ENCODE measurements at regions not wholly inside any gene's neighbourhood (a gene's known extent, or its start where the extent isn't known, plus 50 kb on each side); places are given as distances from the start of the nearest gene placed in this dataset.

- TF ChIP-seq YY1 (IDR thresholded peaks at IDR 0.05; ENCODE audit: low read depth, low read length) (no peak), CTCF (IDR thresholded peaks at IDR 0.05; ENCODE audit: control extremely low read depth in 1 of 3, insufficient read depth in 1 of 3, low read depth in 1 of 3, low read length in 3 of 3) (peak in 2 of 3 experiments; percentile 46 to 49; a peak in 2 of 4 replicates), SP1 (IDR thresholded peaks at IDR 0.05; ENCODE audit: low read depth, low read length) (no peak), MAX (IDR thresholded peaks at IDR 0.05) (no peak), ATF3 (IDR thresholded peaks at IDR 0.05; ENCODE audit: insufficient read depth, low read depth, low read length) (no peak), GABPA (IDR thresholded peaks at IDR 0.05; ENCODE audit: borderline replicate concordance, insufficient read depth, low read length) (no peak), POLR2AphosphoS5 (IDR thresholded peaks at IDR 0.05; ENCODE audit: low read depth, low read length) (no peak), TBP (IDR thresholded peaks at IDR 0.05; ENCODE audit: low read depth, low read length) (no peak), HDAC2 (IDR thresholded peaks at IDR 0.05; ENCODE audit: borderline replicate concordance in 1 of 2, low read depth in 2 of 2, low read length in 2 of 2) (no peak)
These were observed 58.3 kb upstream of the EEA1 start for GRCh38 chr12:92987362-92987761.

Measured in H1 (cell line).